HCT116 (cell line): ENCODE measurements at regions not wholly inside any gene's neighbourhood (a gene's known extent, or its start where the extent isn't known, plus 50 kb on each side); places are given as distances from the start of the nearest gene placed in this dataset.

Source experiments
- ATAC-seq: fragments of 200-7000 bp; cut with Tn5 transposase; 2 replicates; pipeline ENCODE4 v1.9.1; 2020; ENCODE audit warnings: mild to moderate bottlenecking, moderate library complexity
- BruUV-seq: library from RNA; stranded (reverse); fragments of 400-500 nt; replicated peaks from 2 replicates; lab custom pipeline; 2021; lab: Mats Ljungman, UMichigan
- CTCF ChIA-PET: fragments of 300-600 bp; sonication (Branson Sonifier 250); formaldehyde crosslinking; loops from one replicate; lab custom pipeline; 2021; ENCODE audit warnings: antibody characterized with exemption; lab: Charles Lee
- POLR2A ChIA-PET: fragments of 300-600, 350-600 bp; sonication (Branson Sonifier 250); formaldehyde crosslinking; loops from one replicate; lab custom pipeline; 2021; ENCODE audit warnings: antibody characterized with exemption; lab: Charles Lee
- RAD21 ChIA-PET, 2 experiments: fragments of 300-600 bp; sonication (Branson Sonifier 250); formaldehyde crosslinking; loops; one replicate each; lab custom pipeline; 2023; ENCODE audit warnings: low total read pairs in 2 of 2; ENCODE audit not compliant: uncharacterized antibody in 2 of 2, unreplicated experiment in 2 of 2, low non-redundant PET in 1 of 2; lab: Charles Lee
- DNase-seq: peaks from one replicate; pipeline ENCODE4 v3.0.0-alpha.2; 2010; ENCODE audit warnings: low read depth, low spot score
- H2AFZ ChIP-seq: fragments of 200-600 bp; shearing (Covaris generic), sonication (generic); 2 replicates; pipeline ENCODE4 v1.6.1; 2017; ENCODE audit warnings: low read depth, mixed run types, mixed read lengths, antibody characterized with exemption, low read length; ENCODE audit not compliant: poor library complexity, severe bottlenecking
- H3K27ac ChIP-seq: 2 replicates; pipeline ENCODE4 v1.5.1; 2012; ENCODE audit warnings: low read depth, low read length
- H3K27me3 ChIP-seq: fragments of 200-600 bp; sonication (generic); 2 replicates; pipeline ENCODE4 v1.6.1; 2016; ENCODE audit warnings: mixed run types, low read length, mixed read lengths; ENCODE audit not compliant: insufficient read depth
- H3K36me3 ChIP-seq, 2 experiments: fragments of 200-500 bp in 1 of 2; fragments of 200-600 bp in 1 of 2; sonication (Bioruptor generic) in 1 of 2; sonication (generic) in 1 of 2; 2 replicates each; pipeline versions ENCODE4 v1.5.1 to v1.6.1; 2014 to 2016; ENCODE audit warnings: low read length in 2 of 2, inconsistent platforms in 1 of 2, mixed read lengths in 1 of 2, mixed run types in 1 of 2; ENCODE audit not compliant: insufficient read depth in 2 of 2, control insufficient read depth in 1 of 2
- H3K4me1 ChIP-seq, 2 experiments: fragments of 200-600 bp in 1 of 2; sonication (generic) in 1 of 2; 2 replicates each; pipeline versions ENCODE4 v1.5.1 to v1.6.1; 2012 to 2017; ENCODE audit warnings: low read length in 2 of 2, inconsistent platforms in 1 of 2, mild to moderate bottlenecking in 1 of 2, mixed read lengths in 1 of 2, mixed run types in 1 of 2, moderate library complexity in 1 of 2; ENCODE audit not compliant: insufficient read depth in 2 of 2, control insufficient read depth in 1 of 2
- H3K4me2 ChIP-seq: fragments of 200-600 bp; sonication (generic); 2 replicates; pipeline ENCODE4 v1.6.1; 2017; ENCODE audit warnings: mixed run types, low read length, mixed read lengths
- H3K4me3 ChIP-seq, 2 experiments: fragments of 200-600 bp in 1 of 2; sonication (generic) in 1 of 2; replicated peaks in 1 of 2; 2 replicates each; pipeline ENCODE4 v1.5.1; 2011 to 2016; ENCODE audit warnings: low read length in 2 of 2, control low read depth in 1 of 2, low read depth in 1 of 2, mild to moderate bottlenecking in 1 of 2, mixed read lengths in 1 of 2, mixed run types in 1 of 2
- H3K79me2 ChIP-seq: fragments of 200-600 bp; sonication (generic); 2 replicates; pipeline ENCODE4 v1.6.1; 2017; ENCODE audit warnings: mild to moderate bottlenecking, mixed run types, low read length, moderate library complexity, mixed read lengths; ENCODE audit not compliant: insufficient read depth
- H3K9ac ChIP-seq: fragments of 200-600 bp; sonication (generic); 2 replicates; pipeline ENCODE4 v1.6.1; 2016; ENCODE audit warnings: low read length, mixed read lengths
- H3K9me2 ChIP-seq: fragments of 200-600 bp; sonication (generic), shearing (Covaris generic); 2 replicates; pipeline ENCODE4 v1.6.1; 2017; ENCODE audit warnings: mixed run types, mild to moderate bottlenecking, moderate library complexity; ENCODE audit not compliant: insufficient read depth
- H3K9me3 ChIP-seq, 2 experiments: fragments of 200-500 bp in 1 of 2; fragments of 200-600 bp in 1 of 2; sonication (Bioruptor generic) in 1 of 2; sonication (generic) in 1 of 2; 2 replicates each; pipeline ENCODE4 v1.6.1; 2014 to 2017; ENCODE audit warnings: low read length in 2 of 2, mixed read lengths in 2 of 2, inconsistent platforms in 1 of 2, low read depth in 1 of 2, mild to moderate bottlenecking in 1 of 2, mixed run types in 1 of 2, moderate library complexity in 1 of 2; ENCODE audit not compliant: control insufficient read depth in 1 of 2, insufficient read depth in 1 of 2
- H4K20me1 ChIP-seq: fragments of 200-600 bp; sonication (generic), shearing (Covaris generic); 2 replicates; pipeline ENCODE4 v1.6.1; 2017; ENCODE audit warnings: mixed run types, mild to moderate bottlenecking, moderate library complexity; ENCODE audit not compliant: insufficient read depth
- CBX3 ChIP-seq: IDR thresholded peaks from 2 replicates; pipeline ENCODE4 v1.6.1; 2012; ENCODE audit warnings: low read depth
- CEBPB ChIP-seq: IDR thresholded peaks from 2 replicates; pipeline ENCODE4 v1.6.1; 2012; ENCODE audit warnings: low read depth
- EZH2 ChIP-seq: fragments of 200-600 bp; sonication (generic); IDR thresholded peaks from 2 replicates; pipeline ENCODE4 v1.6.1; 2017; ENCODE audit warnings: antibody characterized with exemption, mixed run types
- FOSL1 ChIP-seq: IDR thresholded peaks from 2 replicates; pipeline ENCODE4 v1.6.1; 2012; ENCODE audit warnings: low read depth
- POLR2A ChIP-seq: IDR thresholded peaks from 2 replicates; pipeline ENCODE4 v1.7.0; 2011; ENCODE audit warnings: borderline replicate concordance; ENCODE audit not compliant: insufficient read depth, insufficient read length; ENCODE audit errors: extremely low read depth
- POLR2AphosphoS5 ChIP-seq: IDR thresholded peaks from 2 replicates; pipeline ENCODE4 v1.6.1; 2011; ENCODE audit warnings: mild to moderate bottlenecking, low read depth, low read length, moderate library complexity
- SIN3A ChIP-seq: IDR thresholded peaks from 2 replicates; pipeline ENCODE4 v1.6.1; 2012; ENCODE audit warnings: low read depth
- SRF ChIP-seq: IDR thresholded peaks from 2 replicates; pipeline ENCODE4 v1.6.1; 2012; ENCODE audit warnings: low read depth
- ZNF274 ChIP-seq: fragments of 200-500 bp; sonication (Bioruptor generic); IDR thresholded peaks from 2 replicates; pipeline ENCODE4 v1.6.1; 2014; ENCODE audit warnings: mild to moderate bottlenecking, low read depth, low read length, inconsistent platforms
- intact Hi-C: fragments of 100-400 bp; cut with micrococcal nuclease; formaldehyde crosslinking; loops from 2 replicates; pipeline ENCODE4 v1.10.0; 2022
- TF ChIP-seq, protein P1 (sequence below): IDR thresholded peaks from 2 replicates; pipeline ENCODE4 v1.6.1; 2012
- TF ChIP-seq, protein P2 (sequence below), 3 experiments: fragments of 200-600 bp in 1 of 3; sonication (generic) in 1 of 3; IDR thresholded peaks in 2 of 3; conservative IDR thresholded peaks in 1 of 3; 2 replicates each; pipeline ENCODE4 v1.5.1; 2012 to 2017; ENCODE audit warnings: low read depth in 2 of 3, low read length in 2 of 3, antibody characterized with exemption in 1 of 3, borderline replicate concordance in 1 of 3, control low read depth in 1 of 3, mild to moderate bottlenecking in 1 of 3, mixed read lengths in 1 of 3, mixed run types in 1 of 3, moderate library complexity in 1 of 3; ENCODE audit not compliant: insufficient read depth in 1 of 3

DNA sequence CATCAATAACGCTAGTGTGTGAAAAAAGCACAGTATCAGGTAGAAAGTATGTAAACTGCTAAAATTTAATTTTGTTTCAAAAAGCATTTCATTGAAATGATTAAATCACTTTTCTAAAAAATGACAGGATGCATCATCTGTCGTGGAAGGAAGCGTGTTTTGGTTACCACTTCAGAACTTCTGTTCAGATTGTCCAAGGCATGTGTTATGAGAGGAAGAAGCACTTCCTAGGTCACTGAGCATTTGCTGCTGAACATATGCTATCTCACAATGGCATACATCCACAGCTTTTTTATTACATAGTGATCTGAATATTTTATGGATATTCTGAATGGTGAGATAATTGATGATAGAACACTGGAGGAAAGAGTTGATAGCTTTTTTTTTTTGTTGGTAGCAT lies 737.5 kb downstream of the SATB2 start:
- ChIA-PET RAD21 (no interaction called here), POLR2A (no interaction called here)
- intact Hi-C loops, result no loop called here
- Histone ChIP-seq H2AFZ (no peak overlapping the region), H3K9me3 (no peaks in the 10 kb centered on the region), H3K27ac (no peak overlapping the region), H3K4me1 (no peaks in the 10 kb centered on the region), H3K4me2 (no peak overlapping the region), H3K79me2 (no peaks in the 10 kb centered on the region), H3K9me2 (no peaks in the 10 kb centered on the region), H3K27me3 (no peaks in the 10 kb centered on the region)
- no TSS peak for BruUV-seq
- DNase-seq, result no peak
- no peak for ATAC-seq
- TF ChIP-seq, protein P1, sequence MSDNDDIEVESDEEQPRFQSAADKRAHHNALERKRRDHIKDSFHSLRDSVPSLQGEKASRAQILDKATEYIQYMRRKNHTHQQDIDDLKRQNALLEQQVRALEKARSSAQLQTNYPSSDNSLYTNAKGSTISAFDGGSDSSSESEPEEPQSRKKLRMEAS, result no peak
- no peak for TF ChIP-seq POLR2AphosphoS5
- no peak for TF ChIP-seq CBX3
- TF ChIP-seq, protein P2, sequence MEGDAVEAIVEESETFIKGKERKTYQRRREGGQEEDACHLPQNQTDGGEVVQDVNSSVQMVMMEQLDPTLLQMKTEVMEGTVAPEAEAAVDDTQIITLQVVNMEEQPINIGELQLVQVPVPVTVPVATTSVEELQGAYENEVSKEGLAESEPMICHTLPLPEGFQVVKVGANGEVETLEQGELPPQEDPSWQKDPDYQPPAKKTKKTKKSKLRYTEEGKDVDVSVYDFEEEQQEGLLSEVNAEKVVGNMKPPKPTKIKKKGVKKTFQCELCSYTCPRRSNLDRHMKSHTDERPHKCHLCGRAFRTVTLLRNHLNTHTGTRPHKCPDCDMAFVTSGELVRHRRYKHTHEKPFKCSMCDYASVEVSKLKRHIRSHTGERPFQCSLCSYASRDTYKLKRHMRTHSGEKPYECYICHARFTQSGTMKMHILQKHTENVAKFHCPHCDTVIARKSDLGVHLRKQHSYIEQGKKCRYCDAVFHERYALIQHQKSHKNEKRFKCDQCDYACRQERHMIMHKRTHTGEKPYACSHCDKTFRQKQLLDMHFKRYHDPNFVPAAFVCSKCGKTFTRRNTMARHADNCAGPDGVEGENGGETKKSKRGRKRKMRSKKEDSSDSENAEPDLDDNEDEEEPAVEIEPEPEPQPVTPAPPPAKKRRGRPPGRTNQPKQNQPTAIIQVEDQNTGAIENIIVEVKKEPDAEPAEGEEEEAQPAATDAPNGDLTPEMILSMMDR (IDR thresholded peaks at IDR 0.05 in 2 of 3, conservative IDR thresholded peaks at IDR 0.05 in 1 of 3; ENCODE audit: borderline replicate concordance in 1 of 3, insufficient read depth in 1 of 3, low read depth in 2 of 3, low read length in 2 of 3), result no peak
- TF ChIP-seq FOSL1, result no peak
- TF ChIP-seq SIN3A, result no peak
- no peak for TF ChIP-seq SRF
- no peak for TF ChIP-seq CEBPB
- no peak for TF ChIP-seq EZH2
- no peak for TF ChIP-seq POLR2A
- TF ChIP-seq, all 23 proteins: peak for 0
- no peaks in the 10 kb centered on the region for H3K36me3 ChIP-seq
- no peak overlapping the region for H3K4me3 ChIP-seq
- CTCF ChIA-PET, result no interaction called here
- no peak overlapping the region for H3K9ac ChIP-seq
- H4K20me1 ChIP-seq, result no peaks in the 10 kb centered on the region

DNA sequence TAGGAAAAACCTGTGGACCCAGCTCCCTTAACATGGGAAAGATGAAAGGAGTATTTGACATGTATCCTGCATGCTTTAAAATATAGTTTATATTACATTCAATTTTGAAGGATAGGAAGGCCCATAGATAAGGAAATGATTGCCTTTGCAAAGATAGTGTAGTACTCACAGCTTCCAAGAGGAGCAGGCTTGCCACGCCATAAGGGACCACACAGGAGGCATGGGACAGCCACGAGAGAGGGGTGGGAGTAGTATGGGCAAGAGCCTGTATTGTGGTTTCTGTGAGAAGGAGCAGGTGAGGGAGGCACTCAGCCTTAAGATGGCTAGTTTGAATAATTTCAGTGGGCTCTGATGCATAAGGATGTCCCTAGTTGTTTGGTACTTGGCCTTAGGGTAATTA lies 740.3 kb downstream of the SATB2 start:
- peak; percentile 57; the same call in 1 of the 2 replicates for ATAC-seq
- RAD21 ChIA-PET, result no interaction called here
- Histone ChIP-seq H3K4me2 (no peak overlapping the region), H3K36me3 (no peaks in the 10 kb centered on the region), H3K79me2 (no peaks in the 10 kb centered on the region), H4K20me1 (no peaks in the 10 kb centered on the region), H2AFZ (no peak overlapping the region), H3K27ac (no peak overlapping the region), H3K9ac (no peak overlapping the region), H3K27me3 (no peaks in the 10 kb centered on the region), H3K4me1 (no peaks in the 10 kb centered on the region), H3K9me3 (no peaks in the 10 kb centered on the region), H3K9me2 (no peaks in the 10 kb centered on the region), H3K4me3 (no peak overlapping the region)
- TF ChIP-seq, protein P2 (IDR thresholded peaks at IDR 0.05 in 2 of 3, conservative IDR thresholded peaks at IDR 0.05 in 1 of 3; ENCODE audit: borderline replicate concordance in 1 of 3, insufficient read depth in 1 of 3, low read depth in 2 of 3, low read length in 2 of 3), result peak in 2 of 3 experiments; percentile 15 to 39; a peak in 2 of 6 replicates
- no peak for TF ChIP-seq ZNF274
- POLR2A ChIA-PET, result no interaction called here
- intact Hi-C loops, result no loop called here
- CTCF ChIA-PET, result no interaction called here
- DNase-seq, result no peak
- BruUV-seq, result no TSS peak
